ENCODE measurements at regions not wholly inside any gene's neighbourhood (a gene's known extent, or its start where the extent isn't known, plus 50 kb on each side); places are given as distances from the start of the nearest gene placed in this dataset.

DNA sequence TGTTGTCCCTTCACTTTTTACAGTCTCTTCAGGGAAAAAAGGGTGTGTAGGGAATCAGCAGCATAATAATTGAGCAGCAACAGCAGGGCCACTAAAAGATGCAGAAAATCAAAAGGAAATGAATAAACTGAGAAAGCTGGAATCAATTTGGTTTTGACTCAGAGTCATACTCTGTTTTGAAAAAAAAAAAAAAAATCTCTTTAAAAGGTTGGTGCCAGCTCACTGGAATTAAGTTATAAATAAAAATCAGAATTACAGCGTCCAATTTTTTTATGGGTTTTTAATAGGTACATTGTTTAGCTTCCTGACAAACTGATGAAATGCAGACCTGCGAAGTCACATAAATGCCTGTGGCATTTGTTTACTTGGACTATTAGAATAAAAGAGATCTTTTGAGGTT, 231.9 kb downstream of the COG6 start:
- DNase-seq (no peak), ATAC-seq (ENCODE audit: poor library complexity) (no peak)
- intact Hi-C loops (cut with DNase I): no loop called here

DNA sequence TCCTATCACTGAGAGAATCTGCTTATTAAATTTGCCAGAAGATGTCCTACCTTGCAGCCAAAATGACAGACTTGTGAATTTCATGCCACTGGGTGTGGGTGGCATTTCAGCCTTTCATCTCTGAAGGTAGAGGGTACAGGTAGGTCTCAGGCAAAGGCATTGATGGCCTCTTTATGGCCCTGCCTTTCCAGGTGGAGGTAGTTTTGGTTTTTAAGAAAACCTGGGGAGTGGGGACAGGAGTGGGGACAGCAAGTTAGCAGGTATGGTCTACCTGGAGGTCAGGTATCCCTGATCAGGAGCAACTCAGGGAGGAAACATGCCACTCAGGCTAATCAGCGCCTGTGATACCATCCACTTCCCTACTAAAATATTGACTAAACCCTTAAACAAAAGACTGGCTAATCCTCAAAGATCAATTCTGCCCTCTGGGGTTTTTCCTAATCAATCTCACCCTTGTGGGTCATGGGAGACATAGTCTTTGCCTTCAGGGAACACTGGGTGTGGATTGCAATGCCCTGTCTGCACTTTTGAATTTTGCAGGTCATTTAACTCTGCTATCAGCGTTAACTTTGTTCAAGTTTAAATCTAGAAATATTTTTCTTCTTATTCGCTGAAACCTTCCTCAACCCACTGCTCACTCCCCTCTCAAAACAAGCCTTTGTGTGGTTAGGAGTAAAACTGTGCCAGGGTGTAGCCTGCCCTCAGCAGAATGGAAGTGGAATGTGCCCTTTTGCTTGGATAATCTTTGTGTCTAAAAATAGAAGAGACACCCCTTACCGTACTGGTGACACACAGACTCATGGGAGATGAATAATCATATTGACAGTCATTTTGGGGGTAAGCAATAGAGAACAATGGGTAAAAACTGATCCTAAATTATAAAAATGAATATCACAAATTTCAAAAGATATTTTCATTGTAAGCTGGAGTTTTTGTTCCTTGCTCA, 233.7 kb downstream of the COG6 start:
- DNase-seq (no peak), ATAC-seq (ENCODE audit: poor library complexity) (no peak)
- intact Hi-C loops (cut with DNase I): no loop called here

DNA sequence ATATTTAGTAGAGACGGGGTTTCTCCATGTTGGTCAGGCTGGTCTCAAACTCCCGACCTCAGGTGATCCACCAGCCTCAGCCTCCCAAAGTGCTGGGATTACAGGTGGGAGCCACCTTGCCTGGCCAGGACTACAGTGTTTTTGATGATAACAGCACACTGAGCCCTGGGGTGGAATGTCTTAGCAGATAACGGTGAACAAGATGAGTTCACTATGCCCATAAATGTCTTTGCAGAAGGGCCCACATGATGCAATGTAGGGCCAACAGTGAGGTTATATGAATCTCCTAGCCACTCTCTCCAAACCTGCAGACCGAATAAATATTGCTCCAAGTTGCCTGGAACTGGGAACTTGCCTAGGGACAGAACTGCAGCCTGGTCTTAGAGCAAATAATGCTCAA, 235.1 kb downstream of the COG6 start:
- intact Hi-C loops (cut with DNase I): no loop called here
- no peak for DNase-seq
- ATAC-seq (ENCODE audit: poor library complexity): no peak

DNA sequence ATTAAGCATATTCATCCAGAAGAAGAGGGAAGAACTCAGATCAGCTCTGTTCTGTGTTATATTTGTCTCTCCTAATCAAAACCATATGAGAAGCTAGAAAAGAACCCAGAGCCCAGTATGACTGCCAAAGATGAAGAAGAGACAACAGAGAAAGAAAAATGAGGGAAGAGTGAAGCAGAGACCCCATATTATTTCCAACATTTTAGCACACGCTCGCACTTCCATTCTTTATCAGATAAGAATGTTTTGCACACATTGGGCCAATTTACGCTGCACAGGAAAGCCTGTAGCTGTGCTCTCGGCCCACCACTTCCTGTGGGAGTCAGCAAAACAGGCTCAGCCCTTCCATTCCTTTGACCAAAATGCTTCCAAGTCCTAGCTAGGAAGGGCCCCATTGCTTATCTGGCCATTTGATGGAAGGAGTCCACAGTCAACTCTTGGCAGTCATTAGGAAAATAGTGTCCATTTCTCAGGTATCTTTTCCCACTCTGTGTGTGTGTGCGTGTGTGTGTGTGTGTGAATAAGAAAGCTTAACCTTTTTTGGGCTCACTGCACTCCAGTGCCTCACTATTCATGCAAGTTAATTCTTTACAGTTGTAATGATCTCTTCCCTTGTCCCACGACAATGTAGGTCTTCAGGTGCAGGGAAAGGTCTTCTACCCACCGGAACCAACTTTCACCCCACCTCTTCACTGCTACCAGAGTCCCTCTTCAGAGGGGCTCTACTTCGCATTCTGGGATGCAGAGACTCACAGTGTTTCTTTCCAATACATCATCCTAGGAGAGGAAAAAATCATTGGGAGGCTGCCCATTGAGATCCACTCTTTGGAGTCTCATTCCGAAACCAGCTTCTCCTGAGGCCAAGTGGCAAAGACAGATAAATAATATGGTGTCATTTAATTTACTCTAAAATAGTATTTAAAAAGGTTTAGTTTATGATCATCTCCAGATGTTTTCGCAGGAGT, 237.5 kb downstream of the COG6 start:
- ATAC-seq (ENCODE audit: poor library complexity) (peak; percentile 85), DNase-seq (peak; percentile 52)
- intact Hi-C loops (cut with DNase I): no loop called here

DNA sequence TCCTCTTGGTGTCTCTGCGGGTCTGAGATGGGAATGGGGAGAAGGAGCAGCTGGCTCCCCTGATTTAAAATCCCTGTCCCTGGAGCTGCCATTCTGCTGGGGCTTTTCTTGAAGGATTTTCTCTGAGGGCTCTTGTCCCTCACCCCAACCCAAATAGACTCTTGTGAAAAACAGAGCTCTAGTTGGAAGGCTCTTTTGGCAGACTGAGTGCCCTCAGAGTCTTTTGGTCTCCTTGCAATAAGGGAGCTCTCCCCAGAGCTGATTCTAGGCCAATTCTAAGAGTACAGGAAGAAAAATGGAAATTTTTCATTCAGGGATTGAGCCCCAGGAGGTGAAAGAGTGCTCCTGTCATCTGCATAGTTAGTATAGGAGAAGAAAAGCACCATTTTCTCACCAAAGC, 238.3 kb downstream of the COG6 start:
- intact Hi-C loops (cut with DNase I): no loop called here
- ATAC-seq (ENCODE audit: poor library complexity): peak; percentile 87
- DNase-seq: no peak

DNA sequence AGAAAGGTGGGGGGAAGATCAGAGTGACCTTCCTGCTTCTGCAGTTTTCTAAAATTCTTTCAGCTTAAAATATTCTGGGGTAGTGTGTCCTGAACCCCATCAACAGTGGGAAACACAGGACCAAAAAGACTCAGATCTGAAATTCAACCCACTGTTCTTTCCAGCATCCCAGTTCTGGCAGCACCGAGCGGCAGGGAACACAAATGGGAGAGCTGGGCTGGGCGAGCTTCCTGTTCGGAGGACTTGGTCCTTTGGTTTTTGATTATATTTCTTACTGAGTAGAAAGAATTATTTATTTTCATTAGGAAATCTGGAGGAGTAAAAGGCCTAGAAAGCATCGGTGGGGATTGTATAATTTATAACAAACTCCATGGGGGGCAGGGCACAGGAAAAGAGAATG, 239.1 kb downstream of the COG6 start:
- no peak for ATAC-seq (ENCODE audit: poor library complexity)
- intact Hi-C loops (cut with DNase I): no loop called here

DNA sequence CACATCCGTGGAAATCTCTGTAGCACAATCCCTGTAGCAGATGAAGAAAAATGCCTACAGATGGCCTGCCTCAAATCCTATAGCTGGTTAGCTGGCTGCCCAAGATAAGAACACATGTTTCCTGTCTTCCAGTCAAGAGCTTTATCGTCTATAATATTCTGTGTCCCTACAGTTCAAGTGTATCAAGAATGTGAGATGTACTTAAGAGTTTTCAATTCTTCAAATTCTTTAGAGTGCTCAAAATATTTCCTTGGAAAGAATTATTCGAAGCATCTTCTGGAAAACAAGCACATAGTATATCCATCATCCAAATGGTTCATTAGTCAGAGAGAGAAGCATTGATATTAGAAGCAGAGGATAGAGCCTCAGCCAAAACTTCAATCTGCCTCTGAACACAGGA, 239.8 kb downstream of the COG6 start:
- no peak for ATAC-seq (ENCODE audit: poor library complexity)
- DNase-seq: no peak
- intact Hi-C loops (cut with DNase I): no loop called here

More for the DNA sequence above, 239.1 kb downstream of the COG6 start:
- no peak for DNase-seq

DNA sequence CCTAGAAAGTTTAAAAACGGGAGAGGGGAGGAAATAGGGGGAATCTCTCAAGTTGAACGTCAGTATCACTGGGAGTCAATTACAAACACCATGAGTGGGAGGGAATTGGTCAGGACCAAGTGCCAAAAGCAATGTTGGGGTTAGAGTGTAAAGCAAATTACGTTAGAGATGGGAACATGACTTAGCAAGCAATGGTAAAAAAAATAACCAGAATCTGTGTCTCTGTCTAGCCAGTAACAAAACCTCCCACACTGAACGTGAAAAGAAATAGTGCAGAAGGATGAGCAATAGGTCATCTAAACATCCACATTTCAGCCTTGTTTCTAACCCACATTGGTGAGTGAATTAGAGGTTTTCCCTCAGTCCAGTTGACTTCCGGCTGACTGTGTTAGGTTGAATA, 242.2 kb downstream of the COG6 start:
- intact Hi-C loops (cut with DNase I): no loop called here
- DNase-seq (no peak), ATAC-seq (ENCODE audit: poor library complexity) (no peak)

DNA sequence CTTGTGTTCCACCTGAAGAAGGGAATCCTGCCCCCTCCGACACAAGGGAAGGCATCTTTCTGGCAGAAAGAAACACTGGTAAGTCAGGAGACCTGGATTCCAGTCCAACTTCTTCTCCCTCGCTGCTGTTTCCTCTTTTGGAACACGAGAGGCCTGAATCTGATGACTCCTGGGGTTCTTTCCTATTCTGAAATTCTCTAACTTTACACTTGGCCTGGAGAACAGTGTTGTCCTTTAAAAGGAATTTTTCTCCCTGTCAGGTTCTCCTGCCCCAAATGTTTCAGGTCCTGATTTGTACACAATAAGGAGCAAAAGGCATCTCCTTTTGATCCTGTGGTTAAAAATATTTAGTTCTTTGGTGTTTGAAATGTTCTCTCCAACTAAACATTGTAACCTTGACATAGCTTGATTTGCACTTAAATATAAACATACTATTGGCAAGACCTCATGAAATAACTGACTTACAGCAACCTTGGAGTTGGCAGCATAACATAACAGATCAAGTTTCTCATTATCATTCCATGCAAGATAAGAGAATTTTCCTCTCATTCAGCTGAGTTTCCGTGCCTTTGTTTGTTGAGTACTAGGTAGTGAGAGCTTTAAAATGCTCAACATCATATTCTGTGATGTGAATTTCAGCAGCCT, 244.8 kb downstream of the COG6 start:
- DNase-seq: no peak
- ATAC-seq (ENCODE audit: poor library complexity): peak; percentile 43
- intact Hi-C loops (cut with DNase I): no loop called here

DNA sequence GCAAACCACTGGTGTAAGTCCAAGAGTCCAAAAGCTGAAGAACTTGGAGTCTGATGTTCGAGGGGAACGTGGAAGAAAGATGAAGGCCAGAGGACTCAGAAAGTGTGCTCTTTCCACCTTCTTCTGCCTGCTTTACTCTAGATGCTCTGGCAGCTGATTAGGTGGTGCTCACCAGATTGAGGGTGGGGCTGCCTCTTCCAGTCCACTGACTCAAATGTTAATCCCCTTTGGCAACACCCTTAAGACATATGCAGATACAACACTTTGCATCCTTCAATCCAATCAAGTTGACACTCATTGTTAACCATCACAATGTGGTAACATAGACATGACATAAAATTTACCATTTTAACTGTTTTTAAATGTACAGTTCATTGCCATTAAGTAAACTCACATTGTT, 249.5 kb downstream of the COG6 start:
- no peak for ATAC-seq (ENCODE audit: poor library complexity)
- DNase-seq: no peak
- intact Hi-C loops (cut with DNase I): no loop called here

DNA sequence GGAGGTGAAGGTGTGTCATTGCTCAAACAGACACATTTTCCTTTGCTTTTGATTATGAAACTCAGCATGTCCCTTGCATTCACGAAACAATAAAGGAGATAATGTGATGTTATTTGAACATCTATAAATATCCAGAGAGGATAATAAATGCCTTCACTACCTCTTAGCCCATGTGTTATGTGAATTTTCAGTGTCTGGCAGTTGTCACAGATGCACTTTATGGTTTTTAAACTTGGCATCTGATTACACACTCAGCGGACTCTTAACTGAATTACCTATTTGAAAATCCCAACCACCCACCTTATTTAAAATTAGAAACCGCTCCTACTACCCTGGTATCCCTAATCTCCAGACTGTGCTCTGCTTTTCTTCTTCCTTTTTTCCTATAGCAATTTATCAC, 254.2 kb downstream of the COG6 start:
- no peak for ATAC-seq (ENCODE audit: poor library complexity)
- intact Hi-C loops (cut with DNase I): no loop called here
- DNase-seq: no peak

DNA sequence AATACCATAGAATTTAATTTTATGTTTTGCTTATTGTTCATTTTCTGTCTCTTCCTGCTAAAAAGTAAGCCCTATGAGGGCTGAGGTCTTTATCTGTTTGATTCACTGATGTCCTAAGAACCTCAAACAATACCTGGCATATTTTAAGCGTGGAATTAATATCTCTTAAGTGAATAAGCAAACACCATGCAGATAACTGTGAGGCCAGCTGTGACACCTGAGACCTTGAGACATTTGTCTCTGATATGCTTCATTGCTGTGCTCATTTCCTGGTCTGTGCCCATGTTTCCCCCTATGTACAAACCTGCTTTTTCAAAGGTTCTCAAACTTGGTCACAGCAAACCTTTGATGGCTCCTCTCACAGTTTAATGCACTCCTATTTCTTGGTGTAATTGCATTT, 254.6 kb downstream of the COG6 start:
- no peak for DNase-seq
- ATAC-seq (ENCODE audit: poor library complexity): no peak
- intact Hi-C loops (cut with DNase I): no loop called here

DNA sequence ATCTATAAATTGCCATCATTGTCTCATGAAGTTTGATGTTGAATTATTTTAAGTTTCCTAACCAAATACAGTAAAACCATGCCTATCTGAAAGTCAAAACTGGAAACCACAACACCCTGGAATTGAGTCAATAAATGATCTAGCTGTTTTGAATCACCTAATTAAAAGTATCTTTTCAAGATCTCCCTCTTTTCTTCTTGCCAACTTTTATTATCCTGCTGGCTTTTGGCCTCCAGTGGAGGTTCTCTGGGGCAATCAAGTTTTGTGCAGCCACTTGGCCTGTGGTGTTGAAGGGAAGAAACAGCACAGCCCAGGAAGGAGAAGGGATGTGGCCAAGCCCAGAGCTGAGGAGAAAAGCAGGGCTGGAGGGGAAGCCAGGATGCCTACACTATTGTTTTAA, 255.4 kb downstream of the COG6 start:
- intact Hi-C loops (cut with DNase I): no loop called here
- DNase-seq: peak; percentile 57
- peak; percentile 67 for ATAC-seq (ENCODE audit: poor library complexity)

DNA sequence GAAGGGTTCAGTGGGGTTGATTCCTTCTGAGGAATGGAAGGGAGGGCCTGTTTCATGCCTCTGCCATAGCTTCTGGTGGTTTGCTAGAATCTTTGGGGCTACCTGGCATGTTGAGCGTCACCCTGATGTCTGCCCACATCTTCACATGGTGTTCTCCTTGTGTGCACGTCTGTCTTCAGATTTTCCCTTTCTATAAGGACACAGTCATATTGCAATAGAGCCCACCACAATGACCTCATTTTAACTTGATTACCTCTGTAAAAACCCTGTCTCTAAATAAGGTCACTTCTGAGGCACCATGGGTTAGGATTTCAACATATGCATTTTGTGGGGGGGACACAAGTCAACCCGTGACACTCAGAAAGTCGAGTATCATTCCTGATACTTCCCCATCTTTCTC, 257.9 kb downstream of the COG6 start:
- no peak for ATAC-seq (ENCODE audit: poor library complexity)
- intact Hi-C loops (cut with DNase I): no loop called here
- DNase-seq: no peak

DNA sequence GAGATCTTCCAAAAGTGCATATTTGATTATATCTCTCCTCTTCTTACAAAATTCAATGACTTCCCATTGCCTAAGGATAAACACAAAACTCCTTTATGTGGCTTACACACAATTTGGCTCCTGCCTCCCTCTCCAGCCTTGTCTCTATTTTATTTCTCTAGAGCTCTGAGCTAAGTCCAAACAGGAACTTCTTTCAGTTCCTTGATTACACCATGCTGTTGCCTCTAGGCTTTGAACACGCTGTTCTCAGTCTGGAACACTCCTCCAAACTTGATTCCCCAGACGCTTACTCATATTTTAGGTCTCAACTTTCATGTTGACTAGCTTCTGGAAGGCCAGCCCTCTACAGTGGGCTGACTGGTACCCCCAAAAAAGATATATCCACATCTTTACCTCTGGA, 258.5 kb downstream of the COG6 start:
- peak; percentile 84 for ATAC-seq (ENCODE audit: poor library complexity)
- DNase-seq: no peak
- intact Hi-C loops (cut with DNase I): no loop called here

DNA sequence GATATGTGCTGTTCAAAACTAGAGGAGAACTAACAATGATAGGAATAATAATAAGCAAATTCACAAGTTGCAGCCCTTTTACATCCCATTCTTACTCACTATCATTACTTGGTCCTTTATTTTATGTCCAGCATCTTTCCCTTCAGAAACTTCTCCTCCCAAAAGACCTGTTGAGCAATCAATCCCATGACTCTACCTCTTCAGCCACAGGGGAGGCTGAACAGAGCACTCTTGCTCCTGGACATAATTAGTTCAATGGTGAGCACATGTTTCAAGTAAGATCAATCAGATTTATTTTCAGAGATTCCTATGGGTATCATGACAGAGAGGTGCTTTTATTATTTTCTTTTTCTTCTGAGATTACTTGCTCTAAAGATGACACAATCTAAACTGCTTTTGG, 260.0 kb downstream of the COG6 start:
- intact Hi-C loops (cut with DNase I): no loop called here
- DNase-seq: no peak
- ATAC-seq (ENCODE audit: poor library complexity): peak; percentile 51

DNA sequence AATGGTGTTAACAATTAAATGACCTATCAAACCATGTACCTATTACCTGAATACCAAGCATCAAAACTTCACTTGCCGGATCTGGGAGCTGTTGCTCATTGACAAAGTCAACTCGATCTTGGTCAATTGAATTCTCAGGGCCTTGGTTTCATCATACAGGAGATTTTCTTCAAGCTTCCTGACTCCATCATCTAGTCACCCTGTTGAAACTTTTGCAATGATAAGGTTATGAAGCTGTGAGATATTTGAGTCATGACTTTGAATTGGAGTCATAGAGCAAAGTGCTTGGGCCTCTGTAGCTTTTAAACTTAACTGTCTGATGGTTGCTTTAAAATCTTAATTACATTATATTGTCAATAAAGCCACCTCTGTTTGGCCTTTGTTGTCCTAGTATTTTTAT, 260.9 kb downstream of the COG6 start:
- intact Hi-C loops (cut with DNase I): no loop called here
- ATAC-seq (ENCODE audit: poor library complexity) (no peak), DNase-seq (no peak)

DNA sequence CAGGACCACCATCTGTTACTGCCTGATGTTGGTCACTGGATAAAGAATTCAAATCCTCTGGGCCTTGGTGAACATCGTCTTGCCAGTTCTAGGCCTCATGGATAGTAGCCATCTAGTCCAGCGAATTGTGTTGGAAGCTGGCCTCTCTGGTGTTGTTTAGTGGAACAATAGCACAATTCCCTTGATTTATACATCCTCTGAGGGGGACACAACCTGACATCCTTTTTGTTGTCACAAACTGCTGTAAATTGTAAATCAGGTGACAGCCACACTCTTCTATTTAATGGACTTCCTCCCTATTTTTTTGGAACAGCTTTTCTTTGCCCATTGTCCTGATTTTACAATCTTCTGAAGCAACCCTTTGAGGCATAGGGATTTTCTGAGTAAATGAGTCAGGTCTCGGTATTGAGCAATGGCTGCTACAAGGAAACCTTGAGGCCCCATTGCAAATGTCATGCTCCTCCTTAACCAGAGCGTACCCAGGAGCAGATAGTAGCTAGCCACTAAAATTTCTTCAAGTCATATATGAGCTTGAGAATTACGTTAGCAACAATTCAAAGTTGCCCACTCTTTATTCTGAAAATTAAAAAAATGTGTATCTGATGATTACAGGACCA, 263.3 kb downstream of the COG6 start:
- ATAC-seq (ENCODE audit: poor library complexity) (no peak), DNase-seq (no peak)
- intact Hi-C loops (cut with DNase I): no loop called here

DNA sequence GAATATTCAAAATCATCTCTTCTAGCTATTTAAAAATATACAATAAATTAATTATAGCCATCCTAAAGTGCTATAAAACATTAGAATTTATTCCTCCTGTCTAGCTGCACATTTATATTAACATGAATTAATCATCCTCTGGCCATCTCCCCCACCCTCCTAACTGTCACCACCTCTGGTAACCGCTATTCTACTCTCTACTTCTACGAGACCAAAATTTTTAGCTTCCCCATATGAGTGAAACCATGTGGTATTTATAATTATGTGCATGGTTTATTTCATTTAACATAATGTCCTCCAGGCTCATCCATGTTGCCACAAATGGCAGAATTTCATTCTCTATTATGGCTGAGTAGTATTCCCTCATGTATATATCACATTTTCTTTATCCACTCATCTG, 265.2 kb downstream of the COG6 start:
- ATAC-seq (ENCODE audit: poor library complexity) (no peak), DNase-seq (no peak)
- intact Hi-C loops (cut with DNase I): no loop called here

Data from Right ventricle myocardium superior (tissue), 1 donor.